VCaP (cell line): ENCODE measurements at regions not wholly inside any gene's neighbourhood (a gene's known extent, or its start where the extent isn't known, plus 50 kb on each side); places are given as distances from the start of the nearest gene placed in this dataset.
A peak's percentile ranks its signal among the peaks of the same experiment; 100 is the strongest.

Experiments
- H3K27ac ChIP-seq: fragments of 450-650 bp; 2 replicates; pipeline ENCODE4 v1.5.1; 2017
- CTCF ChIP-seq: fragments of 450-650 bp; conservative IDR thresholded peaks from 2 replicates; pipeline ENCODE4 v1.5.1; 2017; ENCODE audit warnings: mild to moderate bottlenecking, moderate library complexity

GRCh38 chr4:71231129-71232055 is 107.4 kb upstream of the SLC4A4 start:
- TF ChIP-seq CTCF = no peak
- peak overlapping the region; percentile 60 for H3K27ac ChIP-seq

DNA sequence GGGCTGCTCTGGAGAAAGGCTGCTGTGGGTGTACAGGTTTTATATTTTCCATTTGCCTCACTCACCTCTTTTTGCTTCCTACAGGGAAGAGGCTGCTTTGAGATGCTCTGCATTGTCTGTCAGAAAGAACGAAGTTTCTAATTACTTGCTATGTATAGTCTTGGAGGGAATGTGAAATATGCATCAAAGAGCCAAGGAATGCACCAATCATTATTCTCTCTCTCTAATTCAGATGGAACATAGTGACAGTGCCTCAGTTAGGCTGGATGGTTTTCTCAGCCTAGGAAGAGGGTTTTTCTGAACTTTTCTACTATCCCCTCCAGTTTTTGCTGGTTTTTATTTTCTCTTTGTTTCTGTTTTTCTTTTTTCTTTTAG is 106.8 kb upstream of the SLC4A4 start:
- H3K27ac ChIP-seq = no peak overlapping the region
- TF ChIP-seq CTCF = no peak

DNA sequence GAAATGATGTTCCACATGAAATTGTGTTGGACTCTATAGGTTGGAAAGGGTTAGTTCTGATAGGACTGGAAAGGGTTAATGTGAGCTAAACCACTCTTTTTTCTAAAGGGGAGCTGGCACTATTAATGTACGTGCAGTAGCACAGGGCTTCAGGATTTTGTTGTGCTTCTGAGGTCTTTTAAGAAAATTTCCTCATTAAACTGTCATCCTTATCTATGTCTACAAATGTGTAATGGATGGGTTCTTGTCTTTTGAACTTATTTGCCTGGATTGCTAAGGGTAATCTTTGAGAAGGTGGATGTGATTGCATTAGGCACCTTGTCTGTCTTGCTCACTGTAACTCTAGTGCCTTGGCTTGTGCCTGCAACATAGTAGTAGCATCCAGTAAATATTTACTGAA is 106.0 kb upstream of the SLC4A4 start:
- no peak for TF ChIP-seq CTCF
- H3K27ac ChIP-seq = no peak overlapping the region

DNA sequence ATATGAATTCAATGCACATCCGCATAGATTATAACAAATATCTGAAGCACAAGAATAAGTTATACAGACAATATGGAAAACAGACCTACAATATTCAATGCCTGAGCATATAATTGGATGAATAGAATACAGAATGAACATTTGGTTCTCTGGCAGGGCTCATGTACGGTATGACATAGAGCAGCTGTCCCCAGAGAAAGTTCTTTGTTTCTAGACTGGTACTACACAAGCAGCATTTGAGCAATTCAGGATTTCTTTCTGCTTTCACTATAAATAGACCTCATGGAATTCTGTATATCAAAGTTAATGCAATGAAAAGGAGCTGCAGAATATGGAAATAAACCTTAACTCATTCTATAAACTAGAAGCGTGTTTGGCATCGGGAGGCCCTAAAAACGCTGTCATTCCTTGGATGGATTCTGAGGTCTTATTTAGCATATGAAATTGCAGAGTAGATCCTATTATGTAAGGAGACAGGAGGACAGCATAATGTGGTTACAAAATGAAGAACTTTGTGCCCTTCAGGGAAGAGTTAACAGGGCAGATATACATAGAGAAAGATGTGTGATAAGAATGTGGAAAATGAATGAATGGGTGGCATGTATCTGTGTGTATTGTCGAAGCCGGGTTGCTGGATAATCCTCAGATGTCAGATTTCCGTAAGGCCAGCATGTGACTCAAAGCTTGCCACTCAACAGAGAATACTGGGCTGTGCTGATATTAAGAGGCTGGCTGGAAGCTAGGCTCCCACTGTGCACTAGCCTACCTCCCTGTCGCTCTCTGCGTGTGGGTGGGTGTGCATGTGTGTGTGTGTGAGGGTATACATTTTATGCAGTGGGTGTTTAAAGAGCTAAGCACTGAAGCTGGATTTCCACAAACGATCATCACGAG is 103.3 kb upstream of the SLC4A4 start:
- H3K27ac ChIP-seq = no peak overlapping the region
- TF ChIP-seq CTCF = no peak

- H3K27ac ChIP-seq = no peak overlapping the region
Observed at GRCh38 chr4:71236226-71236625, 102.6 kb upstream of the SLC4A4 start.

DNA sequence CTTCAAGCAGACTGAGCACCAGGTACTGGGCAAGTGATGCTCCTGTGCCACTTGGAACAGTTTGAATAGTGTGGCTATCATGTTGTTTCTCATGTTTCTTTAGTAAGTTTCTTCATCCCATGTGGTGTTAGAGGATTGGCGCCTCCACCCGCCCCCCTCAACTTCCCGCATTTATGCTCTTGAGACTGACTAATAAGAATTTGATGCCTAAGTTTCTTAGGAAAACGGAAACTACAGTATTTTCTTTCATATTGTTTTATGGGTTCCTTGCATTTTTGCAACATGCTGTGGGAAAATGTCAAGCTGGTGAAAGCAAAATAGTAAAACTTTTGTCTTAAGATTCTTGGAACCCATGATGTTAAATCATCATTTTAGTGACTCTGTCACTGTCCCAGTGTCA is 101.2 kb upstream of the SLC4A4 start:
- TF ChIP-seq CTCF = no peak
- no peak overlapping the region for H3K27ac ChIP-seq

More at GRCh38 chr4:71236226-71236625, 102.6 kb upstream of the SLC4A4 start:
- TF ChIP-seq CTCF = no peak

GRCh38 chr4:71239365-71239764 is 99.5 kb upstream of the SLC4A4 start:
- no peak overlapping the region for H3K27ac ChIP-seq
- TF ChIP-seq CTCF = no peak
